A673 (cell line): ENCODE measurements at regions not wholly inside any gene's neighbourhood (a gene's known extent, or its start where the extent isn't known, plus 50 kb on each side); places are given as distances from the start of the nearest gene placed in this dataset.

Experiments used
- CTCF ChIP-seq: fragments of 300-800, 200-600 bp; sonication (generic); conservative IDR thresholded peaks from 2 replicates; pipeline ENCODE4 v1.5.1; 2017; ENCODE audit warnings: low read depth, mild to moderate bottlenecking, antibody characterized with exemption, low read length, moderate library complexity, mixed read lengths
- EZH2 ChIP-seq: fragments of 200-600 bp; sonication (generic); IDR thresholded peaks from 2 replicates; pipeline ENCODE4 v1.6.1; 2017; ENCODE audit warnings: borderline replicate concordance, low read depth, mild to moderate bottlenecking, mixed read lengths, antibody characterized with exemption, low read length; ENCODE audit not compliant: poor library complexity, severe bottlenecking

- TF ChIP-seq CTCF (no peak), EZH2 (no peak)
These were observed 132.7 kb upstream of the LPCAT1 start for GRCh38 chr5:1656271-1656975.
